ENCODE measurements at regions not wholly inside any gene's neighbourhood (a gene's known extent, or its start where the extent isn't known, plus 50 kb on each side); places are given as distances from the start of the nearest gene placed in this dataset.

GRCh38 chr5:163944738-163945137 is 439.3 kb downstream of the MAT2B start:
- TF ChIP-seq RXRA (IDR thresholded peaks at IDR 0.05) (no peak), REST (IDR thresholded peaks at IDR 0.05) (no peak)
- H3K9ac ChIP-seq (ENCODE audit: low read depth in 1 of 2, low read length in 2 of 2): no peak overlapping the region
- H3K27ac ChIP-seq (ENCODE audit: low read depth in 1 of 2, low read length in 2 of 2): no peak overlapping the region
- H3K4me1 ChIP-seq (ENCODE audit: control insufficient read depth in 4 of 4, insufficient read depth in 4 of 4, low read length in 3 of 4): peaks cover 0 to 4% (median 0%) of the 10 kb centered on the region in 4 donors
- no peaks in the 10 kb centered on the region for H3K36me3 ChIP-seq (ENCODE audit: control insufficient read depth in 4 of 4, insufficient read depth in 3 of 4, low read depth in 1 of 4, low read length in 3 of 4)
- no peak for DNase-seq (ENCODE audit: low spot score)
- no peaks in the 10 kb centered on the region for H3K27me3 ChIP-seq (ENCODE audit: control insufficient read depth in 4 of 4, insufficient read depth in 4 of 4, low read length in 3 of 4)
- H3K4me3 ChIP-seq (ENCODE audit: low read depth in 1 of 3, low read length in 3 of 3): no peak overlapping the region
- H3K9me3 ChIP-seq (ENCODE audit: control insufficient read depth in 4 of 4, low read length in 3 of 4): no peaks in the 10 kb centered on the region

- WGBS: 77% methylated on average over 12 of the region's 12 CpGs
- H3K36me3 ChIP-seq (ENCODE audit: control insufficient read depth in 4 of 4, insufficient read depth in 3 of 4, low read depth in 1 of 4, low read length in 3 of 4): no peaks in the 10 kb centered on the region
- no peak for DNase-seq (ENCODE audit: low spot score)
- H3K9ac ChIP-seq (ENCODE audit: low read depth in 1 of 2, low read length in 2 of 2): no peak overlapping the region
- H3K27me3 ChIP-seq (ENCODE audit: control insufficient read depth in 4 of 4, insufficient read depth in 4 of 4, low read length in 3 of 4): no peaks in the 10 kb centered on the region
- H3K4me3 ChIP-seq (ENCODE audit: low read depth in 1 of 3, low read length in 3 of 3): no peak overlapping the region
- H3K9me3 ChIP-seq (ENCODE audit: control insufficient read depth in 4 of 4, low read length in 3 of 4): no peaks in the 10 kb centered on the region
- peaks cover 0 to 4% (median 0%) of the 10 kb centered on the region in 4 donors for H3K4me1 ChIP-seq (ENCODE audit: control insufficient read depth in 4 of 4, insufficient read depth in 4 of 4, low read length in 3 of 4)
- H3K27ac ChIP-seq (ENCODE audit: low read depth in 1 of 2, low read length in 2 of 2): no peak overlapping the region
- no peak for TF ChIP-seq ATF3 (IDR thresholded peaks at IDR 0.05)
- TF ChIP-seq NR2F2 (IDR thresholded peaks at IDR 0.05): no peak
- no peak for TF ChIP-seq EGR1 (IDR thresholded peaks at IDR 0.05; ENCODE audit: low read depth in 2 of 2)
- no peak for TF ChIP-seq REST (IDR thresholded peaks at IDR 0.05)
- no peak for TF ChIP-seq HNF4A (conservative IDR thresholded peaks at IDR 0.05)
- no peak for TF ChIP-seq ZBTB33 (IDR thresholded peaks at IDR 0.05)
- no peak for TF ChIP-seq RXRA (IDR thresholded peaks at IDR 0.05)
- no peak for TF ChIP-seq HNF4G (IDR thresholded peaks at IDR 0.05)
- TF ChIP-seq JUND (IDR thresholded peaks at IDR 0.05): no peak
- TF ChIP-seq TAF1 (conservative IDR thresholded peaks at IDR 0.05): no peak
- no peak for TF ChIP-seq CTCF (IDR thresholded peaks at IDR 0.05; ENCODE audit: low read depth, low read length, missing input control)
- TF ChIP-seq FOXA1 (IDR thresholded peaks at IDR 0.05): no peak
- TF ChIP-seq FOXA2 (IDR thresholded peaks at IDR 0.05): no peak
- no peak for TF ChIP-seq SP1 (IDR thresholded peaks at IDR 0.05)
- no peak for TF ChIP-seq MAX (IDR thresholded peaks at IDR 0.05)
- TF ChIP-seq RAD21 (IDR thresholded peaks at IDR 0.05): no peak
- TF ChIP-seq GABPA (IDR thresholded peaks at IDR 0.05 in 1 of 2, conservative IDR thresholded peaks at IDR 0.05 in 1 of 2): no peak
- TF ChIP-seq YY1 (IDR thresholded peaks at IDR 0.05): no peak
Measured at GRCh38 chr5:163947848-163948666, 442.6 kb downstream of the MAT2B start.

Data from liver (tissue), 8 donors.